Superior temporal gyrus (tissue), 1 donor: ENCODE measurements at regions not wholly inside any gene's neighbourhood (a gene's known extent, or its start where the extent isn't known, plus 50 kb on each side); places are given as distances from the start of the nearest gene placed in this dataset.
"Not testable (repeated sequence)": the region's sequence is repeated elsewhere in the genome, so short reads cannot be mapped to it uniquely, and the experiment has no call there.

Source experiments
- DNase-seq: peaks from one replicate; pipeline ENCODE4 v3.0.0-alpha.2; 2016; ENCODE audit errors: extremely low spot score

DNA sequence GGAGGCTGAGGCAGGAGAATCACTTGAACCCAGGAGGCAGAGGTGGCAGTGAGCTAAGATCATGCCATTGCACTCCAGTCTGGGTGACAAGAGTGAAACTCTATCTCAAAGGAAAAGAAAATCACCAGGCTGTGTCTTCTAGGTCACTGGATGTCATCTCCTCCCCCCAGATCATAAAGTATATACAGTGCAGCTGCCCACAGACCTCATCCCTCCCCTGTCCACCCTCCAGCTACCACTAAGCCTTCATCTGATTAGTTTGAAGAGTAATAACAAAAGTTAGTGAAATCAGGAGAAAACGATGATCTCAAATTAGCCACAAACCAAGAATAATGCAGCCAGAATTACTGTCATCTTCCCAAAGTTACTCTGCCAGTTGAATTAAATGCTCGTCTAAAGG, 117.2 kb downstream of the ZNF22 start:
- not testable (repeated sequence) for DNase-seq

DNA sequence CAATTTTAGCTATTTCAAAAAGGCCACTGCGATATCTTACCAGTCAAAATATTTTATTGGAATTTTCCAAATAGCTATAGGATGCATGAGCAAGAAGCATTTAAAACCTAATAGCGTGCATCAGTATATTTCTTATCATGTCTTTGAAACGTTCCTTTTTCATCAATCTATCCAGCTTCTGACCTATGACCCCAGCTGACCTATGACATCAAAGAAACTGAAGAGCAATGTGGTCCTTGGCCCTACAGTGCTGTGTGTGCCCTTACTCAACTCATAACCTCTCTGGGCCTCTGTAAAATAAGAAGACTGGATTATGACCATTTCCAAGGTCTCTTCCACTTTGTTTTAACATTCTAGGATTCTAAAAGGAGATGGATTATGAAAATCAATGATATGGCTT, 118.2 kb downstream of the ZNF22 start:
- no peak for DNase-seq

DNA sequence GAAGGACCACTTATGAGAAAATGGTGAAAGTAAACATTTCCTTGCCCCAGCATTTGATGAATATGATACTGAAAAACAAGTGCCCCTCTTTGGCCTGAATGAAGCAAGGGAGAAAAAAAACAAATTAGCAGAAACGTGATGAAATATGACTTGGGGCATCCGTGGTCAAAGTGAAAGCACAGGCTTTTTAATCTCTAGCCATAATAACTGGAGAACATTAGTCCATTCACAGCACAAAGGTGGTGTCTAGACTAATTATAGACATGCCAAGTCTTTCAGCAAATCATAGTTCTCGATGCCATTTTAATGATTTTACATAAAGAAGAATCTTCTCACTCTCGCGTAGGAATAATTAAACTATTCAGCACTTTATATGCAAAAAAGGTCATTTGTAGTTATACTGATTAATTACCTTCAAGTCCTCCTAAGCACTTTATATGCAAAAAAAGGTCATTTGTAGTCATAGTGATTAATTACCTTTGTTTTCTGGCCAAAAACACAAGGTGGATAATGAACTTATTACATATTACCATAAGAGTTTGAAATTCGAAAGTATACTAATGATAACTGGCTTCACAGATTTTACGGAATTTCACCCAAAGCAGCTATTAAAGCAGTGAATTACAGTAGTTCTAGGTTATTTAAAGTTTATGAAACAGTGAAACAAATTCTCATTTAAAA, 121.6 kb downstream of the ZNF22 start:
- DNase-seq, result not testable (repeated sequence)

GRCh38 chr10:45135443-45136198, 134.9 kb downstream of the ZNF22 start:
- DNase-seq, result no peak

DNA sequence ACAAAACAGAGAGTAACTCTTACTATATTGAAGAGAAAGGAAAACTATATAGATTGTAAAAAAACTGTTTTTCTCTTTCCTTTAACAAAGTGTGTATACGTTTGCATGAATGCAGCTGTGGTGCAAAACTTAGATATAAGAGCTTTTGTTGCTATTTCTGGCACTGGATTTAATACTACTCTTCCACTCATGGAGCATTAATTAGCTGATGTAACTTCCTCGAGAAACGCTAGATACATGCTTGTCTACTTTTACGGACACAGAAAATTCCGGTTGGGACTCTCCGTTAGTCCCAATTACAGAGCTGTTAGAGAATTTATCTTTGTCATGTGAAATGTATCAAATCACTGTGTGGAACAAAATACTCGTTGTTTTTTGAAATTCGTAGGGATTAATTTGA, 135.5 kb downstream of the ZNF22 start:
- no peak for DNase-seq

DNA sequence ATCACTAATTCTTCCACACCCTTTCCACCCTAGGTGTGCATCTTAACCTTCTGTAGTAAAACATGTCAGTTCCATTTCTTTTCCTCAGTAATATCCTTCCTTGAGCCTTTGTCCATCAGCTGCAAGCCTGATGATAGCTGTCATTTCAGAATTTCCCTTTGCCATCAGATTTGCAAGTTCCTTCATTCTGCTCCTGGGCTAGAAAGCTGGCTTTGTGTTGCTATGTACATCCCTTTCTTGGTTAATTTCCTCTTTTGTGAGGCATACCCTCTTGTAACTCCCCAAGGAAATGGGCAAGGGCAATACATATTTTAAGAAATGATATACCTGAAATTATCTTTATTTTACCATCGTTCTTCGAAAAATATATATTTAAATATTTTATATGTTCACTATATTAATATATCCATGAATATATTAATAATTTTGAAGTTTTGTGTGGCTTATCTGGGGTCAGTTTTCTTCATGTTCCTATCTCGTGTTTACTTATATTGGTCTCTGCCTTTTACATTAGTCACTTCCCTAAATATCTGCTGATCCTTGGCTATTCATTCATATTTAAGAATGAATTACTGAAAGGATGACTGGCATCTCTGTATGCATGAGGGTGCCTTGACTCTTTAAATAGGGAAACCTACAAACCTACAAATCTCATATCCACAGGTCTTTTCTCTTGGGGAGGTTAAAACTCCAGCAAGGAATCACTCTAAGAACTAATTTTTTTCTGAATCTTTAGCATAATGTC, 143.8 kb downstream of the ZNF22 start:
- no peak for DNase-seq

GRCh38 chr10:45145143-45145542, 144.4 kb downstream of the ZNF22 start:
- DNase-seq, result not testable (repeated sequence)

DNA sequence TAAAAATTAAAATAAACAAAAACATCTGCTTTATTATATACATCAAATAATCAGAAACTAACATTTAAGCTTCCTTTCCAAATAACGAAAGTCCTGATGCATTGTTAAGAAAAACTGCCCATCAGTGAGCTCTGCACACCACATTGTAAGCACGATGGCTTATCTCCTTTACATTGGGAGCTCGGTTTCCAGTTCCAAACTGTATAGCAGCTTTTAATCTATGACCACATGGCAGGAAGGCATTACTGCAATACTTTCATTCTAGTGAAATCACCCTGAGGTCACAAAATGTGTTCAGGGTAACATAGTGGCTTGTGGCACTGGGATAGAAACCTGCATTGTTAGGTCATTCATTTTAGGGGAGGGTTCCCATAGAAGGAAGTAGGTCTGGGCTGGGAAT, 146.3 kb downstream of the ZNF22 start:
- no peak for DNase-seq

- no peak for DNase-seq
Measured at GRCh38 chr10:45150997-45151396, 150.3 kb downstream of the ZNF22 start.

- DNase-seq, result no peak
Measured at GRCh38 chr10:45151467-45152214, 150.9 kb downstream of the ZNF22 start.

GRCh38 chr10:45152726-45153125, 152.0 kb downstream of the ZNF22 start:
- no peak for DNase-seq

GRCh38 chr10:45154502-45154901, 153.8 kb downstream of the ZNF22 start:
- no peak for DNase-seq

DNA sequence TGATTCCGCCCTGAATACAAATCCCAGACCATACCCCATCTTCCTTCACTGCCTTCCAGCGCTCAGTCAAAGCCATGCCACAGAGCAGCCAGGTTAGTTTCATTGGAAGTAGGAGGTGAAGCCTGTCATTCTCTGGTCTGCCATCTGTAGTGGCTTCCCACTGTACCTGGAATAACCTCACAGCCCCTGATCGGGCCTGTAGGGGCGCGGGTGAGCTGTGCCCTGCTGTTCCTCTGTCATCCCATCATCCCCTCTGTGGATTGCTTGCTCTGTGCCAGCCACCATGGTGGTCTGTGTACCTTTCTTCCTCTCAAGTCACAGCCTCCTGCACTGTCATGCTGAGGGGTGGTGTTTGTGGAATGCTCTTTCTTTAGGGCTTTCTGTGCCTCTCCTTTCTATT, 155.1 kb downstream of the ZNF22 start:
- no peak for DNase-seq

- DNase-seq, result no peak
Measured at GRCh38 chr10:45160271-45160670, 155.1 kb downstream of the OR13A1 start.

- no peak for DNase-seq
Measured at GRCh38 chr10:45163315-45163975, 152.0 kb downstream of the OR13A1 start.

DNA sequence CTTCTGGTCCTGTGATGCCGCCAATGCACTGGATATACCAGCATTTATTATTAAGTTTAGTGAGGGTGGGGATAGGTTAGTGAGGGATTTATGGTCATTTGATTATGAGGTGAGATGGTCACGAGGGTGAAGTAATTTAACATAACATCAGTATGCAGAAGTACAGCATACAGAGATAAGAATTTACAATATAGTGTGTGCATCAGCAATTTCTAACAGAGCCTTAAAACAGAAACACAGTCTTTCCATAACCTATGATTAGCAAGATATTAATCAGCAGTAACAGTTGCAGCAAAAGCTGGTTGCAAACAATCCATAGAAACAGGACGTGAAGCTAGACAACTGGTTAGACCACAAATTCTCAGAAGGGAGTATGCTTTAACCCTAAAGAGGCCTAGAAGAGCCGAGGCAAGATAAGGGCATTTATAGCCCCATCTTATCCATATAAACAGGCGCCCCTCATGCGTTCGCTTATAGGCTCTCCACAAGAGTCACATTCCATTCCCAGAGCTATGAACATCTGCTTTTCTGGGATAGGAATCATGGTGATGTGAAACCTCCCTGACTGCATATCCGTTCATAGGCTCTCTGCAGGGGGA, 139.8 kb downstream of the OR13A1 start:
- DNase-seq, result not testable (repeated sequence)

GRCh38 chr10:45179691-45180090, 135.7 kb downstream of the OR13A1 start:
- DNase-seq, result no peak

- no peak for DNase-seq
Measured at GRCh38 chr10:45180507-45180906, 134.9 kb downstream of the OR13A1 start.

DNA sequence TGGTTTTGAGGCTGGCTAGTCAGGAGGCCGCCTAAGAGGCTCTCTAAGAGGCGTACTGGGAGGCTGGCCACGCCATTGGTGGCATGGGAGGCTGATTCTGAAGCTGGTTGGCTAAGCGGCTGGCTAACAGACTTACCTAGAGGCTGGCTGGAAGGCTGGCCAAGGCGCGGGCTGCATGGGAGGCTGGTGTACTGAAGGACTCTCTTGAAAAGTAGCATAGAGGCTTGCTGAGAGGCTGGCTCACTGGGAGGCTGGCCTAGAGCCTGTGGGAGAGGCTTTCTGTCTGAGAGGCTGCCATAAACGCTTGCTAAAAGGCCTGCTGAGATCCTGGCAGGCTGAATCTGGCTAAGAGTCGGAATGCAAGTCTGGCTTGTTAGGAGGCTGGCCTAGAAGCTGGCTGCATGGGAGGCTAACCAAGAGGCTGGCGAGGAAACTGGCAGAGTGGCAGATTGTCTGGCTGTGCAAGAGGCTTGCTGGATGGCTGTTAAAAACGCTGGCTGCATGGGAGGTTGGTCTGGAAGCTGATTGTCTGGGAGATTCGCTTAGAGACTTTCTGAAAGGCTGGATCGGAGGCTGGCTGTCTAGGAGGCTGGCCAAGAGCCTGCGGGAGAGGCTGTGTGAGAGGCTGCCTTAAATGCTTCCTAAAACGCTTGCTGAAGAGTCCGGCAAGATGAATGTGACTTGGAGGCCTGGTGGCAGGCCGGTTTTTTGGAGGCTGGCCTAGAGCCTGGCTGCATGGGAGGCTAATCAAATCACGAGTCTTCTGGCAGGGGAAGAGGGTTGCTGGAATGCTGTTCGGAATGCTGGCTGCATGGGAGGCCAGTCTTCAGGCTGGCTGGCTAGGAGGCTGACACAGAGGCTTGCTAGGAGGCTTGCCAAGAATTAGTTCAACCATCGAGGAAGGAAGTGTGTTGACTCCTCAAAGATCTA, 134.2 kb downstream of the OR13A1 start:
- no peak for DNase-seq

DNA sequence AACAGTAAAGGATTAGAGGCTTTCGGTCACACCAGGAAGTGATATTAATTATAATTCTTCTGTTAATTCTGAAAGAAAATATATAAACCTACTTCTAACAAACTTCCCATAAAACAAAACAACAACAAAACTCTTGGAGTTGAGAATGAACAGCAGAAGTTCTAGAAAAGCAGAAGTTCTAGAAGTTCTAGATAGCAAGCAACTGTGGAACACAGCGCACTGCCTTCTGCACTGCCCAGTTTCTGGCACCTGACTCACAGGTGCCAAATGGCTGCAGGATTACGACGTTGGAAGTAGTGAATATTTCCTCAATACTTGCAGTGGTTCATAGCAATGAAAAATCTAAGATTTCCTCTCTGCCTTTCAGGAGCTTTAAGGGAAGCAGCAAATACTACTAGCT, 132.2 kb downstream of the OR13A1 start:
- no peak for DNase-seq
